ENCODE measurements at regions not wholly inside any gene's neighbourhood (a gene's known extent, or its start where the extent isn't known, plus 50 kb on each side); places are given as distances from the start of the nearest gene placed in this dataset.

DNA sequence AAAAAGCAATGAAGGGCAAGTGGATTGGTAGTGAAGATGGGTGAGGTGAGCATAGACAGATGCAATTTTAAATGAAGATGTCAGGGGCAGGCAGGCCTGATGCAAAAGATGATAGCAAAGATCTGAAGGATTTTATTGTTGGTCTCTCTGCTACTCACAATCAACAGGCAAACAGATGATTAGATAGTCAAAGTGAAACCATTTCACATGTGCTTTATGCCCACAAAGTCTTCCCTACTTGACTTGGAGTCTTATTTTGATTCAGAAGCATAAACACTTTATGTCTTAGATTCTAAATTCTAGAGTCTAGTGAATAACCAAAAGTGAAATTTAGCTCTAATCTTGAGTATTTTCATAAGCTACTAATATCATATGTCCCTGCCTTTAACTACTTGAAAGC is 153.8 kb upstream of the HNRNPA3 start:
- no peak for DNase-seq (ENCODE audit: low spot score)

DNA sequence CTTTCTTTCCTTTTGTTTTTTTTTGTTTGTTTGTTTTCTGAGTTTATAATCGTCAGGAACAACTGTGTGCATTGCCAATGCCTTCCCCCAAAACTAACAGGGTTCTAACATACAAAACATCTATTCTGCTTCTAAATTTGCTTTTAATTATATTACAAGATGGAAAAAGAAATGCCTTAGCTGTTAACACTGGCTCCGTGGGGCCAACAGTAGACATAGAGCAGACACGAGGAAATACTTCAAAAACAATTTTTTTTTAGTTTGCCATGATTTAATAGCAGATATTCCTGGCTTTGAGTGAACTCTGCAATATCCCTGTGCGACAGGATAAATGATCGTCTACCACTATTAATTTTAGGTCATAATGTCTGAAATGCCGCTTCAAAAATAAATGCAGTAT is 153.3 kb upstream of the HNRNPA3 start:
- no peak for DNase-seq (ENCODE audit: low spot score)

- DNase-seq (ENCODE audit: low spot score), result no peak
Measured at GRCh38 chr2:177063331-177063730, 149.3 kb upstream of the HNRNPA3 start.

GRCh38 chr2:177064422-177064821 is 148.2 kb upstream of the HNRNPA3 start:
- DNase-seq (ENCODE audit: low spot score), result no peak

GRCh38 chr2:177068967-177069366 is 143.6 kb upstream of the HNRNPA3 start:
- no peak for DNase-seq (ENCODE audit: low spot score)

DNA sequence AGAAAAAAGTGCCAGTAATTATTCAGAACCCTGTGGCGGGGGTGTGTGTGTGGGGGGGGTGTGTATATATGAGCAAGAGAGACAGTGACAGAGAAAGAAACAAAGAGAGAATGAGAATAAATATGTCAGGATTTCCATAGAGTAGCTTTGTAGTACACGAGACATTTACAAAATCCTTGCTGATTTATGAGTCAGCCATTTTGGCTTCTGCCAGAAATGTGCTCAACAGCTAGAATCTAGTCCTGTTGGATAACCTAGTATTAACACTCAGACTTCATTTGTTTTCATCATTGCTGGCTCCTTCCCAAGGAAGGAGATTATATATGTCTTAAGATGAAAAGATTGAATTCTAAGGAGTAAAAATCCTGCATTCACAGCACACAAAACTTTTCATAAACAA is 140.5 kb upstream of the HNRNPA3 start:
- no peak for DNase-seq (ENCODE audit: low spot score)

- no peak for DNase-seq (ENCODE audit: low spot score)
Measured at GRCh38 chr2:177073611-177074010, 139.0 kb upstream of the HNRNPA3 start.

DNA sequence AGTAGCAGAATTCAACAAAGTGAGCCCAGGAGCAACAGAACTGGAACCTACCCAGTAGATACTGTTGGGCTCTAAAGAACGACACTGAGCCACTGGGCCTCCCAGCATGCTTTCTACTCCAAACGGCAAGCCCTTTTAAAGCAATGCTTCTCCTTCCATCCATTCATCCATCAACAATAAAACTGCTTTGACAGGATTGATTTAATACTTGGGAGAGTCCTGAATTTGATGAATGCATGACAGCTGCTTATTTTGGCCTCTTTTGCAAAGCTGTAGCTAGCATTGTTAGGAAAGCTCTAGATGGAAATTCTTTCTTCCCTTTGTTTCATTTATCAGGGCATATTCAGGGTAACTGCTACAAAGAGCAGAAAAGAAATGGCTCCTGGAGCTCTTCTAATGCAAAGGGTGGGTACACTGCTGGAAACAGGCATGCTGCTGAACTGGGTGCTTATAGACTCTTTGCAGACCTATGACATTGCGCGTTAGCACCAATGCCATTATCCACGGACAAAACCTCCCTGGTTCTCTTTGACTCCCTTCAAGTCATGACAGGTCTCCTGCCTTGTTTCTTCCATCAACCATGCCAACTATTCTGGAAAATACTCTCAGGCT is 138.4 kb upstream of the HNRNPA3 start:
- DNase-seq (ENCODE audit: low spot score), result no peak

DNA sequence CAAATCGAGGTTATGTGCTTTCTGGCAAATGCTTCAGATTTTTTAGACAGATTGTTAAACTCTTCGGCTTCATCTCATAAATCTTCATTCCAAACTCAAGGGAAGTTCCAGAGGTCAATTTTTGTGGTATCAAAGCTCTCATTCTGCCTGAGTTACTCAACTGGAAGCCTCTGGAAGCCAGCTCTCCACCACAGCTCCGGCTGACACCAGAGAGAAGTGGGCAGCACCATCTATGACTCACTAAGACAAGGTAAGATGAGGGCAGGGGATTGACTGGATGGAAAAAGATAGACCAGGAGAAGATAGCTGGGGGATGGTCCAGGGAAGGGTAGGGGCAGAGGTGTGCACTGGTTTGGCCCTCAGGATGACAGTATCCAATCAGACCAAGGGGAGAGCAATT is 137.3 kb upstream of the HNRNPA3 start:
- no peak for DNase-seq (ENCODE audit: low spot score)

DNA sequence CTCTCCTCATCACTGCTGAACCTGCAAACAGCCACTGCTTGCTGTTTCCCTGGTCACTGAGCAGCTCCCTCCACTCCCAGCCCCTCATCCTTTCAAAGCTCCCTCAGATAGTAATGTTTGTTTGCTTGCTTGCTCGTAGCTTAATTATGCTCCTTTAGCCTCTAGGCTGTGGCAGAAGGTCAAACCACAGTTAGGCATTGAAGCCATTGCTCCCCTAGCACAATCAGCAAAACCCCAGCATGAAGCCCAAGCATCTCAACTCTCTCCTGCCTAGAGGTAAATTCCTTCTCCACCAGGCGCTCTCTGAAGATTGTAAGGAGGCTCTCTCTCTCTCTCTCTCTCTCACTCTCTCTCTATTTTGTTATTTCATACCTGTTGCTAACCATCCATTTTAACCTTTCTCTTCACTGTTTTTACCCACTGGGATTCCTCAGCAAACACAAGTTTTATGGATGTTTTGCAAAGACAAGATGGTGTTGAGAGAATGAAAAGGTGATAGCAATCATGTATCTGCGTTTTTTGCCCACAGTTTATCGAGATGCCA is 135.9 kb upstream of the HNRNPA3 start:
- DNase-seq (ENCODE audit: low spot score), result no peak

DNA sequence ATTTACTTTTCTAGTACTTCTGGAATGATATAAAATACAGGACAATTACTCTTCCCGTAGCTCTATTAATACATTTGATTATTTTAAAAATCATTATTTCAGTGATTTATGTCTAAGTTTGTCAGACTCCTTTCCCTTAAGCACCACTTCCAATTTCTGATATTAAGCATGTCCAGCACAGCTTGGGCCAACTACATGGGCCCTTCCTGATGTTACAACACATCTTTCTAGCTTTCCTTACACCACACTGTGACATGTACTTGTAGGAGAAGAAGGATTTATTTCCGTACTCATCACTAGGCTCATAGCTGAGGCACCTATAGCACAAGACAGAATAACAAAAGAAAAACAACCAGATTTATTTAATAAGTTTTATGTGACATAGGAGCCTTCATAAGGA is 134.8 kb upstream of the HNRNPA3 start:
- no peak for DNase-seq (ENCODE audit: low spot score)

GRCh38 chr2:177078416-177078815 is 134.2 kb upstream of the HNRNPA3 start:
- no peak for DNase-seq (ENCODE audit: low spot score)

- no peak for DNase-seq (ENCODE audit: low spot score)
Measured at GRCh38 chr2:177078855-177079254, 133.7 kb upstream of the HNRNPA3 start.

DNA sequence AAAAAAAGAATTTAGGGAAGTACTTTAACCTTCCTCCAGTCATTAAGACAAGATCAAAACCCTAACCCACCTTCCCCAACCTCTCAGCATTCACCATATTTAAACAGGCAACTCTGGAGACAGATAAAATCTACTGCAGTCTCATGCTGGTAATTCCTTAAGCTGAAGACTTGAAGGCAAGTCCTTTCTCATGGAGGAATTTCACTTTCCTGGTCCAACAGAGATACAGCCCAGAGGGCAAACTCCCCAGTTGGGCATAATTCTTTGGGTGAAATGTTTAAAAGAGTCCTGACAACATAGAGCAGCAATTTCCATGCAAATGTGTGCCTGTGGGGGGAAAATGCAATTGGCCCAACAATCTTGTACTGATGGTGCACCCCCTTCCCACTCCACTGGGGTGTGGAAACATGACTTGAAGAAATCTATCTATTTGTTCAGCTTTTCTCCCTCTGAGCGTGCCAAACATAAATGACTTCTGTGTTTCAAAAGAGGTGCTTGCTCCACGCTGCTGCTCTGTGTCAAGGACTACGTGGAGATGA is 131.8 kb upstream of the HNRNPA3 start:
- DNase-seq (ENCODE audit: low spot score), result no peak

GRCh38 chr2:177084607-177085006 is 128.0 kb upstream of the HNRNPA3 start:
- DNase-seq (ENCODE audit: low spot score), result no peak

- DNase-seq (ENCODE audit: low spot score), result no peak
Measured at GRCh38 chr2:177088529-177088928, 124.1 kb upstream of the HNRNPA3 start.

DNA sequence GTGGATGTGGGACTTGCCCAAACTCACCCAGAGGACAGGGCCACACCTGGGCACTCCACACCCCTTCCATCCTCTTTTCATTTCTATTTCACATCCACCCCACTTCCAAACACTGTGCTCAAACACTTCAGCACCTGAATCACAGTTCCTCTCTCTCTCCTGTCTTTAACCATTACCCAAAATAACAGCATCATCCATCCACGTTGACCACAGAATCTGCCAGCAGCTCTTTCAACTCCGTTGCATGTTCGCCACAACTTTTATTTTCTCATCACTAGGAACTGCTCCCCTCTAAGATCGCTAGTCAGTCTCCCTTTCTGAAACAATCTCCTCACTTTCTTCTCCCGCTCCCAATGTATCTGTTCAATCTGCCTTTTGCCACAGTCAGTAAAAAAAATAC is 121.6 kb upstream of the HNRNPA3 start:
- no peak for DNase-seq (ENCODE audit: low spot score)

- no peak for DNase-seq (ENCODE audit: low spot score)
Measured at GRCh38 chr2:177093371-177093770, 119.2 kb upstream of the HNRNPA3 start.

GRCh38 chr2:177098001-177098613 is 114.5 kb upstream of the HNRNPA3 start:
- DNase-seq (ENCODE audit: low spot score), result no peak

- DNase-seq (ENCODE audit: low spot score), result no peak
Measured at GRCh38 chr2:177101930-177102329, 110.7 kb upstream of the HNRNPA3 start.

- DNase-seq (ENCODE audit: low spot score), result peak; percentile 21
Measured at GRCh38 chr2:177106212-177106611, 106.4 kb upstream of the HNRNPA3 start.

- DNase-seq (ENCODE audit: low spot score), result no peak
Measured at GRCh38 chr2:177108890-177109289, 103.7 kb upstream of the HNRNPA3 start.

DNA sequence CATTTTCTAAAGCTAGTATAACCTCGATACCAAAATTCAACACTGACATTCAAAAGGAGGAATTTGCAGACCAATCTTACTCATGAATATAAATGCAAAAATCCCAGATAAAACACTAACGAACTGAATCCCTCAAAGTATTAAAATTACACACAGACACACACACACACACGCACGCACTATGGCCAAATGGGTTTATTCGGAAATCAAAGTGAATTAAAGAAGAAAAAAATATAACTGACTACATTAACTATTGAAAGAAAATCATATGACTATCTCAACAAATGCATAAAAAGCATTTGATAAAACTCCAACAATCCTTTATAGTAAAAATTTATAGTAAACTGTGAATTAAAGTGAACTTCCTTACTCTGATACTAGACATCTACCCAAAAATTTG is 97.9 kb upstream of the HNRNPA3 start:
- no peak for DNase-seq (ENCODE audit: low spot score)

DNA sequence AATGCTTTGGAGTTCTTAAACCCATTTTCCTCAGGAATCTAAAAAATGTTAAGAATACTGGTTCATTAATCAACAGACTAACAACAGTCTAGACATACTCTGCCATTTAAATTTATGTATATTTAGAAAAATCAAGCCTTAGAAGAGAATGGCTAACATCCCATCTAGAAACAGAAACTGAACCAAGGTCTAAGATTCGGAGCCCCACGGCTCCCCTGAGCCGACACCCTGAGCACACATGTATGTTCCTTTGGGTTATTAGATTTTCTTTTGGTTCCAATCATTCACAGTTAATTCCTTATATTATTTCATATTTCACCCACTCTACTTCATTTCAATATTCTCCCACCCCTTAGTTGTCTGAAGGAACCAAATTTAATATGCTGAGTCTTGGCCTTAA is 94.8 kb upstream of the HNRNPA3 start:
- DNase-seq (ENCODE audit: low spot score), result no peak

All from HuH-7.5 (cell line).